Transverse colon (tissue), 4 donors: ENCODE measurements at regions not wholly inside any gene's neighbourhood (a gene's known extent, or its start where the extent isn't known, plus 50 kb on each side); places are given as distances from the start of the nearest gene placed in this dataset.
A peak's percentile ranks its signal among the peaks of the same experiment; 100 is the strongest.

ENCODE experiments used
- DNase-seq: peaks from one replicate; pipeline ENCODE4 v3.0.0-alpha.2; 2019
- H3K27ac ChIP-seq, 4 donors: fragments of 200-600 bp; sonication (generic); 2 replicates each; pipeline ENCODE4 v1.5.1; 2016 to 2018; ENCODE audit warnings: inconsistent platforms in 4 of 4
- H3K27me3 ChIP-seq: fragments of 200-600 bp; sonication (generic); 2 replicates; pipeline ENCODE4 v1.5.1; 2017; ENCODE audit warnings: inconsistent platforms
- H3K36me3 ChIP-seq, 4 donors: fragments of 200-600 bp; sonication (generic); 2 replicates each; pipeline ENCODE4 v1.5.1; 2017 to 2019; ENCODE audit warnings: inconsistent platforms in 4 of 4
- H3K4me1 ChIP-seq, 4 donors: fragments of 200-600 bp; sonication (generic); 2 replicates each; pipeline ENCODE4 v1.5.1; 2017 to 2020; ENCODE audit warnings: inconsistent platforms in 4 of 4
- H3K4me3 ChIP-seq, 4 donors: fragments of 200-600 bp; sonication (generic); 1 replicate in 1 of 4; 2 replicates in 3 of 4; pipeline versions ENCODE4 v1.5.1 to v1.6.1; 2017 to 2019; ENCODE audit warnings: inconsistent platforms in 4 of 4
- H3K9me3 ChIP-seq, 2 donors: fragments of 200-600 bp; sonication (generic); 2 replicates each; pipeline ENCODE4 v1.5.1; 2017 to 2019; ENCODE audit warnings: inconsistent platforms in 2 of 2
- CTCF ChIP-seq, 5 experiments: fragments of 200-600 bp in 3 of 5; fragments of 450-650 bp in 2 of 5; sonication (generic) in 3 of 5; IDR thresholded peaks; 1 replicate in 2 of 5; 2 replicates in 3 of 5; pipeline ENCODE4 v1.5.1; 2016 to 2017; ENCODE audit warnings: antibody characterized with exemption in 5 of 5, inconsistent platforms in 3 of 5, mild to moderate bottlenecking in 2 of 5, moderate library complexity in 1 of 5
- EP300 ChIP-seq: sonication (generic); formaldehyde crosslinking; IDR thresholded peaks from one replicate; pipeline ENCODE4 v1.6.1; 2017; ENCODE audit warnings: antibody characterized with exemption, low read depth
- POLR2A ChIP-seq: fragments of 450-650 bp; IDR thresholded peaks from one replicate; pipeline ENCODE4 v1.6.1; 2016; ENCODE audit warnings: antibody characterized with exemption, mild to moderate bottlenecking, moderate library complexity
- POLR2AphosphoS5 ChIP-seq, 3 donors: sonication (generic); formaldehyde crosslinking; IDR thresholded peaks; one replicate each; pipeline ENCODE4 v1.6.1; 2016; ENCODE audit warnings: antibody characterized with exemption in 3 of 3
- WGBS, 2 donors: methylation state at CpG; one replicate each; pipeline ENCODE4 v1.1.5; 2018; ENCODE audit warnings: low coverage in 1 of 2; 5-methylcytosine and 5-hydroxymethylcytosine counted together
- in situ Hi-C, 4 donors: fragments of 200-750 bp; cut with MboI; loops; one replicate each; pipeline versions ENCODE4 v1.15.0 to v1.15.1; 2017; ENCODE audit warnings: low sequenced_read_pairs in 3 of 4, low pct_ligation_motif_present in 1 of 4, low pct_unique_long_range_greater_than_20kb in 1 of 4
- intact Hi-C: fragments of 100-400 bp; cut with DNase I; formaldehyde crosslinking; loops from one replicate; pipeline ENCODE4 v1.15.1; 2023; ENCODE audit warnings: low total_unique reads

GRCh38 chr3:177437513-177438337, 240.4 kb upstream of the TBL1XR1 start:
- no peak overlapping the region for H3K27ac ChIP-seq
- no peak for DNase-seq
- H3K4me1 ChIP-seq: peaks cover 0 to 32% (median 5%) of the 10 kb centered on the region in 4 donors
- H3K27me3 ChIP-seq: no peaks in the 10 kb centered on the region
- TF ChIP-seq CTCF (IDR thresholded peaks at IDR 0.05) (no peak), POLR2A (no peak), EP300 (no peak), POLR2AphosphoS5 (IDR thresholded peaks at IDR 0.05) (no peak)
- H3K36me3 ChIP-seq: no peaks in the 10 kb centered on the region
- 89 to 92% methylated on average over 5 of the region's 5 CpGs for WGBS, 2 donors
- in situ Hi-C loops (no loop called here), intact Hi-C loops (loop anchor here (10.0 kb wide), 1 partner anchor 63 kb away; no protein-coding TSS in a partner anchor)
- H3K4me3 ChIP-seq: no peak overlapping the region
- no peaks in the 10 kb centered on the region for H3K9me3 ChIP-seq

GRCh38 chr3:177438596-177439220, 241.4 kb upstream of the TBL1XR1 start:
- intact Hi-C loops (loop anchor here (10.0 kb wide), 1 partner anchor 64 kb away; no protein-coding TSS in a partner anchor), in situ Hi-C loops (no loop called here)
- Histone ChIP-seq H3K4me3 (no peak overlapping the region), H3K9me3 (no peaks in the 10 kb centered on the region), H3K4me1 (peaks cover 5 to 41% (median 8%) of the 10 kb centered on the region in 4 donors), H3K27me3 (no peaks in the 10 kb centered on the region), H3K36me3 (no peaks in the 10 kb centered on the region), H3K27ac (peak overlapping the region in 2 of 4 donors; percentile 77 to 87)
- DNase-seq: no peak
- TF ChIP-seq POLR2AphosphoS5 (IDR thresholded peaks at IDR 0.05): no peak
- no peak for TF ChIP-seq POLR2A
- TF ChIP-seq CTCF (IDR thresholded peaks at IDR 0.05): no peak
- no peak for TF ChIP-seq EP300
- WGBS, 2 donors: 93 to 100% methylated on average over 2 to 7 of the region's 7 CpGs

GRCh38 chr3:177439694-177440269, 242.5 kb upstream of the TBL1XR1 start:
- H3K9me3 ChIP-seq: no peaks in the 10 kb centered on the region
- H3K4me3 ChIP-seq: no peak overlapping the region
- no peaks in the 10 kb centered on the region for H3K36me3 ChIP-seq
- intact Hi-C loops: loop anchor here (10.0 kb wide), 1 partner anchor 65 kb away; no protein-coding TSS in a partner anchor
- TF ChIP-seq POLR2AphosphoS5 (IDR thresholded peaks at IDR 0.05) (peak in 1 of 3 donors; percentile 22), EP300 (no peak), POLR2A (no peak), CTCF (IDR thresholded peaks at IDR 0.05) (no peak)
- peak overlapping the region; percentile 75 to 87 (median 76) for H3K27ac ChIP-seq
- peaks cover 8 to 49% (median 10%) of the 10 kb centered on the region in 4 donors for H3K4me1 ChIP-seq
- WGBS, 2 donors: 65% methylated on average over 3 of the region's 3 CpGs
- no peaks in the 10 kb centered on the region for H3K27me3 ChIP-seq
- no peak for DNase-seq
- in situ Hi-C loops: no loop called here

- WGBS, 2 donors: 86 to 89% methylated on average over 3 to 8 of the region's 8 CpGs
- peaks cover 12 to 57% (median 14%) of the 10 kb centered on the region in 4 donors for H3K4me1 ChIP-seq
Observed at GRCh38 chr3:177440456-177441104, 243.3 kb upstream of the TBL1XR1 start.

More at GRCh38 chr3:177440456-177441104, 243.3 kb upstream of the TBL1XR1 start:
- no peak for TF ChIP-seq EP300
- TF ChIP-seq POLR2A: no peak
- no peak for TF ChIP-seq POLR2AphosphoS5 (IDR thresholded peaks at IDR 0.05)
- TF ChIP-seq CTCF (IDR thresholded peaks at IDR 0.05): no peak
- no peaks in the 10 kb centered on the region for H3K9me3 ChIP-seq
- no peaks in the 10 kb centered on the region for H3K27me3 ChIP-seq
- intact Hi-C loops: no loop called here
- no peak for DNase-seq
- no peaks in the 10 kb centered on the region for H3K36me3 ChIP-seq
- H3K4me3 ChIP-seq: no peak overlapping the region
- H3K27ac ChIP-seq: peak overlapping the region; percentile 75 to 87 (median 76)
- in situ Hi-C loops: no loop called here
